Adipocyte (in vitro differentiated cells): ENCODE measurements at regions not wholly inside any gene's neighbourhood (a gene's known extent, or its start where the extent isn't known, plus 50 kb on each side); places are given as distances from the start of the nearest gene placed in this dataset.
A peak's percentile ranks its signal among the peaks of the same experiment; 100 is the strongest.

ENCODE experiments used
- DNase-seq: peaks from one replicate; pipeline ENCODE4 v3.0.0-alpha.2; 2015; ENCODE audit warnings: low read depth
- H3K27me3 ChIP-seq: replicated peaks from 2 replicates; pipeline ENCODE4 v1.7.0; 2013; ENCODE audit warnings: mild to moderate bottlenecking, low read length, moderate library complexity; ENCODE audit not compliant: control insufficient read depth, insufficient read depth
- H3K36me3 ChIP-seq: 2 replicates; pipeline ENCODE4 v1.7.0; 2013; ENCODE audit warnings: low read length, mild to moderate bottlenecking, moderate library complexity; ENCODE audit not compliant: control insufficient read depth, insufficient read depth, severe bottlenecking
- H3K4me1 ChIP-seq: 2 replicates; pipeline ENCODE4 v1.7.0; 2013; ENCODE audit warnings: mild to moderate bottlenecking, low read length, moderate library complexity; ENCODE audit not compliant: control insufficient read depth, insufficient read depth
- H3K4me3 ChIP-seq: 2 replicates; pipeline ENCODE4 v1.7.0; 2013; ENCODE audit warnings: mild to moderate bottlenecking, low read length, moderate library complexity
- H3K9ac ChIP-seq: 2 replicates; pipeline ENCODE4 v1.7.0; 2013; ENCODE audit warnings: mild to moderate bottlenecking, low read length, moderate library complexity
- H3K9me3 ChIP-seq: 2 replicates; pipeline ENCODE4 v1.7.0; 2013; ENCODE audit warnings: mild to moderate bottlenecking, low read length, moderate library complexity; ENCODE audit not compliant: control insufficient read depth

DNA sequence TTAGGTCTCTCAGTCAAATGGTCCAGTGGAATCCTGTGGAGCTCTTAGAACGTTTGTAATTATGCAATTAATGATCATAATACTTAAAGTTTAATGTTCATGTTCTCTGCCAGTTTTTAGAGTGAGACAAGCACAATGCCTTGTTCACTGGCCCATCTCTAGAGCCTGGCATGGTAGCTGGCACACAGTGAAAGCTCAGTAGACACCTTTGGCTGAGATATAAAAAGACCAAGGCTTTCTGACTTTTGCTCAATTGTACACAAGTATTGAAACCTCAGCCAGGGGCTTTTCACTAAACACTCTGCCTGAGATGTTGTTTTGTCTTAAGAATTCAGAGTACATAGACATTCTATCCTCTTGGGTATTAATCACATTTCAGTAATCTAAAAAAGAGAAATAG is 241.8 kb upstream of the ATP2B1 start:
- no peak overlapping the region for H3K9ac ChIP-seq
- no peaks in the 10 kb centered on the region for H3K27me3 ChIP-seq
- H3K9me3 ChIP-seq: no peaks in the 10 kb centered on the region
- DNase-seq: no peak
- no peaks in the 10 kb centered on the region for H3K36me3 ChIP-seq
- peak overlapping the region; percentile 64 for H3K4me3 ChIP-seq
- peaks cover 46% of the 10 kb centered on the region for H3K4me1 ChIP-seq

- Histone ChIP-seq H3K9me3 (no peaks in the 10 kb centered on the region), H3K27me3 (no peaks in the 10 kb centered on the region), H3K9ac (peak overlapping the region; percentile 57), H3K4me3 (peak overlapping the region; percentile 64), H3K36me3 (no peaks in the 10 kb centered on the region), H3K4me1 (peaks cover 46% of the 10 kb centered on the region)
- peak; percentile 72 for DNase-seq
Observed at GRCh38 chr12:89949457-89950195, 241.0 kb upstream of the ATP2B1 start.

- Histone ChIP-seq H3K9me3 (no peaks in the 10 kb centered on the region), H3K36me3 (no peaks in the 10 kb centered on the region), H3K4me3 (no peak overlapping the region), H3K9ac (peak overlapping the region; percentile 57), H3K27me3 (no peaks in the 10 kb centered on the region), H3K4me1 (peaks cover 50% of the 10 kb centered on the region)
- DNase-seq: no peak
Observed at GRCh38 chr12:89948271-89949175, 239.9 kb upstream of the ATP2B1 start.

- Histone ChIP-seq H3K9ac (peak overlapping the region; percentile 57), H3K4me3 (peak overlapping the region; percentile 68), H3K9me3 (no peaks in the 10 kb centered on the region), H3K4me1 (peaks cover 50% of the 10 kb centered on the region), H3K36me3 (no peaks in the 10 kb centered on the region), H3K27me3 (no peaks in the 10 kb centered on the region)
- peak; percentile 93 for DNase-seq
Observed at GRCh38 chr12:89947437-89948270, 239.0 kb upstream of the ATP2B1 start.

DNA sequence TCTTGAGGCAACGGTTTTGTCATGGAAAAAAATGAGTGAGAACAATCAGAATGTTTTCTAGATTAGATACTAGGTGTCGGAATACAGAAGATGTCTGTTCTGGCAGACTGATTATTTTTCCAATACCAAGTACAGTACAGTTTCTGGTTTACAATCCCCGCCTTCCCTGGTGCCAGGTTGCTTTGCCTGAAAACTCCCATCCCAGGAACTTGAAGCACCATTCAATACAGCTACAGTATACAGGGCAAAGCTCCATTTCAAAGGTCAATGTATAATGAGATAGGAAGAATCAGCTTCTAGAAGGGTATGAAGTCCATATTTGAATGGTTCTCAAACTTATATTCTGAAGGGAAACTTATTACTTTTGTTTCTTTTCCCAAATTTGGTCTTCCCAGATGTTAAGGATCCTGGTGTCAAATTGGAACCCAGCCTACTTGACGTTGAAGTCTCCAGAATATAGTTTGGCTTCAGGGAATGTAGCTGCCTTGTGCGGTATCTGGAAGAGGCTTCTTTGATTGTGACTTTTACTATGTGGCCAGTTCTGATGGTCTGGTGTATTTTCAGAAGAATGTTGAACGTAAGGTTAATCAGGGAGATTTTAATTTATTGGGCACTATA is 238.0 kb upstream of the ATP2B1 start:
- Histone ChIP-seq H3K4me1 (peaks cover 49% of the 10 kb centered on the region), H3K36me3 (no peaks in the 10 kb centered on the region), H3K27me3 (no peaks in the 10 kb centered on the region), H3K4me3 (no peak overlapping the region), H3K9me3 (no peaks in the 10 kb centered on the region), H3K9ac (no peak overlapping the region)
- DNase-seq: no peak

DNA sequence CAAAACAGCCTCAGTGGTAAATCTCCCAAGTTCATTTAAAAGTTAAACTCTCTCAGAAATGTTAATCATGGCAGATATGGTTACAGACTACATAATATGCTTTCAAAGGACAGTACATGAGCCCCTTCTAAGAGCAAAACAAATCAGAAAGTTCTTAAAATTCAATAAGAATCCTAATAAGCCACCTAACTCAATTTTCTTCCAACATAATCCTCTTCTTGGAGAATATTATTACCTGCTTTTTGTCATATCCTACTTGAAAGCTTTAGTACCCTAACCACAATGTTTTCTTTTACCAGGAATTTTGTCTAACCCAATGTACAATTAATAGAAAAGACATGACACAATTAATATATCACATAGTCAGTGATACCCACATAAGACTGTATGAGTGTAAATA is 236.5 kb upstream of the ATP2B1 start:
- Histone ChIP-seq H3K4me3 (no peak overlapping the region), H3K27me3 (no peaks in the 10 kb centered on the region), H3K9ac (no peak overlapping the region)

GRCh38 chr12:89943463-89943862 is 234.8 kb upstream of the ATP2B1 start:
- no peak overlapping the region for H3K9ac ChIP-seq

More for the DNA sequence above, 236.5 kb upstream of the ATP2B1 start:
- Histone ChIP-seq H3K36me3 (no peaks in the 10 kb centered on the region), H3K4me1 (peaks cover 34% of the 10 kb centered on the region), H3K9me3 (no peaks in the 10 kb centered on the region)
- DNase-seq: no peak

GRCh38 chr12:89941436-89941835 is 232.8 kb upstream of the ATP2B1 start:
- Histone ChIP-seq H3K9ac (no peak overlapping the region), H3K27me3 (no peaks in the 10 kb centered on the region), H3K4me1 (peaks cover 4% of the 10 kb centered on the region), H3K4me3 (no peak overlapping the region), H3K9me3 (no peaks in the 10 kb centered on the region), H3K36me3 (no peaks in the 10 kb centered on the region)
- no peak for DNase-seq

More at GRCh38 chr12:89943463-89943862, 234.8 kb upstream of the ATP2B1 start:
- Histone ChIP-seq H3K4me1 (peaks cover 18% of the 10 kb centered on the region), H3K4me3 (no peak overlapping the region), H3K27me3 (no peaks in the 10 kb centered on the region), H3K9me3 (no peaks in the 10 kb centered on the region), H3K36me3 (no peaks in the 10 kb centered on the region)
- DNase-seq: peak; percentile 60

GRCh38 chr12:89939522-89940215 is 231.0 kb upstream of the ATP2B1 start:
- Histone ChIP-seq H3K36me3 (no peaks in the 10 kb centered on the region), H3K9me3 (no peaks in the 10 kb centered on the region)
- DNase-seq: no peak

DNA sequence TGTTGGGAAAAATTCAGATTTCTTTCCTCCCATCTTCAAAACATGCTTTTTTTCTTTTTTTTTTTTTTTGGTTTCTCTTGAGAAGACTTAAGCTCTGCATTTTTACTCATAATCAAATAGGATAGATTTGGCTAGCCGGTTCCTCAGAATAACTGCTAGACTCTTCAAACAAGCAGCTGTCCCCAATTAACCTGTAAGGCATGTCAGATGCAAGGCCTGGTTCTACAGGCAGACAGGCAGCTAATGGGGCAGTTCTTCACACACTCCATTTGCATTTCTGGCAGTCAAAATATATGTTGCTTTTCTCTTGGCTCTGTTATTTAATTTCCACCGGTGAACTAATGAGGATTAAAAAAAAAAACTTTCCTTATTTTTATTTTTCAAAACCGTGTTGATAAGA is 228.0 kb upstream of the ATP2B1 start:
- H3K27me3 ChIP-seq: no peaks in the 10 kb centered on the region
- H3K9me3 ChIP-seq: no peaks in the 10 kb centered on the region
- no peak overlapping the region for H3K4me3 ChIP-seq
- DNase-seq: no peak
- H3K9ac ChIP-seq: no peak overlapping the region
- no peaks in the 10 kb centered on the region for H3K36me3 ChIP-seq
- peaks cover 20% of the 10 kb centered on the region for H3K4me1 ChIP-seq

More at GRCh38 chr12:89939522-89940215, 231.0 kb upstream of the ATP2B1 start:
- H3K4me3 ChIP-seq: no peak overlapping the region
- H3K27me3 ChIP-seq: no peaks in the 10 kb centered on the region
- peaks cover 10% of the 10 kb centered on the region for H3K4me1 ChIP-seq
- no peak overlapping the region for H3K9ac ChIP-seq
